ENCODE measurements at regions not wholly inside any gene's neighbourhood (a gene's known extent, or its start where the extent isn't known, plus 50 kb on each side); places are given as distances from the start of the nearest gene placed in this dataset.

GRCh38 chr3:35437381-35437780, 201.9 kb upstream of the ARPP21 start:
- TF ChIP-seq, protein P1, sequence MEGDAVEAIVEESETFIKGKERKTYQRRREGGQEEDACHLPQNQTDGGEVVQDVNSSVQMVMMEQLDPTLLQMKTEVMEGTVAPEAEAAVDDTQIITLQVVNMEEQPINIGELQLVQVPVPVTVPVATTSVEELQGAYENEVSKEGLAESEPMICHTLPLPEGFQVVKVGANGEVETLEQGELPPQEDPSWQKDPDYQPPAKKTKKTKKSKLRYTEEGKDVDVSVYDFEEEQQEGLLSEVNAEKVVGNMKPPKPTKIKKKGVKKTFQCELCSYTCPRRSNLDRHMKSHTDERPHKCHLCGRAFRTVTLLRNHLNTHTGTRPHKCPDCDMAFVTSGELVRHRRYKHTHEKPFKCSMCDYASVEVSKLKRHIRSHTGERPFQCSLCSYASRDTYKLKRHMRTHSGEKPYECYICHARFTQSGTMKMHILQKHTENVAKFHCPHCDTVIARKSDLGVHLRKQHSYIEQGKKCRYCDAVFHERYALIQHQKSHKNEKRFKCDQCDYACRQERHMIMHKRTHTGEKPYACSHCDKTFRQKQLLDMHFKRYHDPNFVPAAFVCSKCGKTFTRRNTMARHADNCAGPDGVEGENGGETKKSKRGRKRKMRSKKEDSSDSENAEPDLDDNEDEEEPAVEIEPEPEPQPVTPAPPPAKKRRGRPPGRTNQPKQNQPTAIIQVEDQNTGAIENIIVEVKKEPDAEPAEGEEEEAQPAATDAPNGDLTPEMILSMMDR (conservative IDR thresholded peaks at IDR 0.05) = no peak
- TF ChIP-seq EZH2 (IDR thresholded peaks at IDR 0.05; ENCODE audit: low read depth) = no peak
